PC-9 (cell line): ENCODE measurements at regions not wholly inside any gene's neighbourhood (a gene's known extent, or its start where the extent isn't known, plus 50 kb on each side); places are given as distances from the start of the nearest gene placed in this dataset.

Experiments used
- BruUV-seq: library from RNA; stranded (reverse); fragments of 400-500 nt; replicated peaks from 2 replicates; lab custom pipeline; 2021; lab: Mats Ljungman, UMichigan
- CTCF ChIA-PET: fragments of 300-600 bp; sonication (Branson Sonifier 250); formaldehyde crosslinking; loops from one replicate; lab custom pipeline; 2022; ENCODE audit warnings: antibody characterized with exemption; lab: Charles Lee
- POLR2A ChIA-PET: fragments of 300-600 bp; sonication (Branson Sonifier 250); formaldehyde crosslinking; loops from one replicate; lab custom pipeline; 2022; ENCODE audit warnings: antibody characterized with exemption; ENCODE audit not compliant: unreplicated experiment; lab: Charles Lee
- DNase-seq, 2 experiments: peaks; one replicate each; pipeline versions ENCODE4 v3.0.0 to v3.0.0-alpha.2; 2015 to 2022; ENCODE audit warnings: mixed read lengths in 1 of 2
- H2AFZ ChIP-seq: fragments of 200-600 bp; sonication (generic); 2 replicates; pipeline ENCODE4 v1.8.1; 2017; ENCODE audit warnings: antibody characterized with exemption
- H3F3A ChIP-seq: fragments of 200-600 bp; sonication (generic); 2 replicates; pipeline ENCODE4 v1.8.1; 2017; ENCODE audit warnings: antibody characterized with exemption, mild to moderate bottlenecking, low read depth; ENCODE audit not compliant: insufficient read depth
- H3K27ac ChIP-seq: fragments of 200-600 bp; sonication (generic); 2 replicates; pipeline ENCODE4 v1.6.1; 2016; ENCODE audit warnings: mixed run types
- H3K27me3 ChIP-seq: fragments of 200-600 bp; sonication (generic); 2 replicates; pipeline ENCODE4 v1.6.1; 2016; ENCODE audit warnings: low read depth, mixed run types; ENCODE audit not compliant: insufficient read depth
- H3K36me3 ChIP-seq: fragments of 200-600 bp; sonication (generic); 2 replicates; pipeline ENCODE4 v1.6.1; 2016; ENCODE audit warnings: low read depth, mixed run types
- H3K4me1 ChIP-seq: fragments of 200-600 bp; sonication (generic); replicated peaks from 2 replicates; pipeline ENCODE4 v1.6.1; 2016; ENCODE audit warnings: mixed run types; ENCODE audit not compliant: insufficient read depth
- H3K4me2 ChIP-seq: fragments of 200-600 bp; sonication (generic); 2 replicates; pipeline ENCODE4 v1.6.1; 2017; ENCODE audit warnings: mixed run types
- H3K4me3 ChIP-seq: fragments of 200-600 bp; sonication (generic); 2 replicates; pipeline ENCODE4 v1.6.1; 2016; ENCODE audit warnings: mixed run types
- H3K79me2 ChIP-seq: fragments of 200-600 bp; sonication (generic); 2 replicates; pipeline ENCODE4 v1.6.1; 2017; ENCODE audit warnings: low read depth, mixed run types
- H3K9me2 ChIP-seq: fragments of 200-600 bp; sonication (generic); 2 replicates; pipeline ENCODE4 v1.8.1; 2017; ENCODE audit warnings: mild to moderate bottlenecking; ENCODE audit not compliant: insufficient read depth
- H3K9me3 ChIP-seq: fragments of 200-600 bp; sonication (generic); 2 replicates; pipeline ENCODE4 v1.8.1; 2016; ENCODE audit warnings: low read depth; ENCODE audit not compliant: insufficient read depth
- H4K20me1 ChIP-seq: fragments of 200-600 bp; sonication (generic); 2 replicates; pipeline ENCODE4 v1.8.1; 2017; ENCODE audit not compliant: insufficient read depth
- CTCF ChIP-seq: fragments of 200-600 bp; sonication (generic); conservative IDR thresholded peaks from 2 replicates; pipeline ENCODE4 v1.6.1; 2017; ENCODE audit warnings: mixed run types, antibody characterized with exemption, mild to moderate bottlenecking, moderate library complexity
- EZH2 ChIP-seq: fragments of 200-600 bp; sonication (generic); IDR thresholded peaks from 2 replicates; pipeline ENCODE4 v1.8.0; 2017; ENCODE audit warnings: antibody characterized with exemption, low read depth
- intact Hi-C: fragments of 100-400 bp; cut with micrococcal nuclease; formaldehyde crosslinking; loops from one replicate; pipeline ENCODE4 v1.10.0; 2022; ENCODE audit not compliant: unreplicated experiment

- H3K79me2 ChIP-seq: no peaks in the 10 kb centered on the region
- H2AFZ ChIP-seq: no peak overlapping the region
- peaks cover 14% of the 10 kb centered on the region; the same call in 1 of the 2 replicates for H3K27me3 ChIP-seq
- DNase-seq: no peak
- no peaks in the 10 kb centered on the region for H3K4me1 ChIP-seq
- no TSS peak for BruUV-seq
- ChIA-PET POLR2A (no interaction called here), CTCF (no interaction called here)
- no peaks in the 10 kb centered on the region for H3K9me2 ChIP-seq
- TF ChIP-seq EZH2 (no peak), CTCF (no peak)
- H3K36me3 ChIP-seq: no peaks in the 10 kb centered on the region
- intact Hi-C loops: no loop called here
- no peak overlapping the region for H3K4me2 ChIP-seq
- H3K9me3 ChIP-seq: no peaks in the 10 kb centered on the region
- no peaks in the 10 kb centered on the region for H3F3A ChIP-seq
- H3K4me3 ChIP-seq: no peak overlapping the region
- no peak overlapping the region for H3K27ac ChIP-seq
- no peaks in the 10 kb centered on the region for H4K20me1 ChIP-seq
These were observed 176.0 kb upstream of the MPPED2 start for GRCh38 chr11:30762188-30762587.

GRCh38 chr11:30760345-30760744 is 174.2 kb upstream of the MPPED2 start:
- no peaks in the 10 kb centered on the region for H3F3A ChIP-seq
- H4K20me1 ChIP-seq: no peaks in the 10 kb centered on the region
- no peak overlapping the region for H3K27ac ChIP-seq
- ChIA-PET CTCF (no interaction called here), POLR2A (no interaction called here)
- no peaks in the 10 kb centered on the region for H3K9me2 ChIP-seq
- no peak overlapping the region for H3K4me2 ChIP-seq
- H3K4me1 ChIP-seq: no peaks in the 10 kb centered on the region
- no peaks in the 10 kb centered on the region for H3K9me3 ChIP-seq
- DNase-seq: no peak
- no TSS peak for BruUV-seq
- no peak overlapping the region for H3K4me3 ChIP-seq
- intact Hi-C loops: no loop called here
- H3K27me3 ChIP-seq: no peaks in the 10 kb centered on the region
- no peak overlapping the region for H2AFZ ChIP-seq
- no peak for TF ChIP-seq EZH2
- no peak for TF ChIP-seq CTCF
- no peaks in the 10 kb centered on the region for H3K79me2 ChIP-seq
- H3K36me3 ChIP-seq: no peaks in the 10 kb centered on the region

GRCh38 chr11:30758946-30759504 is 172.9 kb upstream of the MPPED2 start:
- TF ChIP-seq CTCF (no peak), EZH2 (no peak)
- CTCF ChIA-PET: no interaction called here

More at GRCh38 chr11:30758946-30759504, 172.9 kb upstream of the MPPED2 start:
- H3F3A ChIP-seq: no peaks in the 10 kb centered on the region
- no peaks in the 10 kb centered on the region for H3K27me3 ChIP-seq
- no peaks in the 10 kb centered on the region for H3K4me1 ChIP-seq
- no peak overlapping the region for H3K4me3 ChIP-seq
- H3K36me3 ChIP-seq: no peaks in the 10 kb centered on the region
- intact Hi-C loops: no loop called here
- H3K27ac ChIP-seq: no peak overlapping the region
- H3K9me2 ChIP-seq: no peaks in the 10 kb centered on the region
- no peaks in the 10 kb centered on the region for H3K9me3 ChIP-seq
- no peaks in the 10 kb centered on the region for H3K79me2 ChIP-seq
- DNase-seq: no peak
- H3K4me2 ChIP-seq: no peak overlapping the region
- no TSS peak for BruUV-seq
- POLR2A ChIA-PET: no interaction called here
- H2AFZ ChIP-seq: no peak overlapping the region
- no peaks in the 10 kb centered on the region for H4K20me1 ChIP-seq
